Gastrocnemius medialis (tissue), 4 donors: ENCODE measurements at regions not wholly inside any gene's neighbourhood (a gene's known extent, or its start where the extent isn't known, plus 50 kb on each side); places are given as distances from the start of the nearest gene placed in this dataset.

Experiments
- CTCF ChIP-seq, 5 experiments: fragments of 450-650 bp in 3 of 5; fragments of 200-600 bp in 2 of 5; sonication (generic) in 2 of 5; IDR thresholded peaks in 4 of 5; conservative IDR thresholded peaks in 1 of 5; 1 replicate in 4 of 5; 2 replicates in 1 of 5; pipeline ENCODE4 v1.5.1; 2016 to 2019; ENCODE audit warnings: antibody characterized with exemption in 5 of 5, mild to moderate bottlenecking in 3 of 5, moderate library complexity in 3 of 5
- POLR2A ChIP-seq, 2 donors: fragments of 450-650 bp; IDR thresholded peaks; one replicate each; pipeline ENCODE4 v1.6.1; 2017; ENCODE audit warnings: antibody characterized with exemption in 2 of 2, mild to moderate bottlenecking in 2 of 2, moderate library complexity in 2 of 2

DNA sequence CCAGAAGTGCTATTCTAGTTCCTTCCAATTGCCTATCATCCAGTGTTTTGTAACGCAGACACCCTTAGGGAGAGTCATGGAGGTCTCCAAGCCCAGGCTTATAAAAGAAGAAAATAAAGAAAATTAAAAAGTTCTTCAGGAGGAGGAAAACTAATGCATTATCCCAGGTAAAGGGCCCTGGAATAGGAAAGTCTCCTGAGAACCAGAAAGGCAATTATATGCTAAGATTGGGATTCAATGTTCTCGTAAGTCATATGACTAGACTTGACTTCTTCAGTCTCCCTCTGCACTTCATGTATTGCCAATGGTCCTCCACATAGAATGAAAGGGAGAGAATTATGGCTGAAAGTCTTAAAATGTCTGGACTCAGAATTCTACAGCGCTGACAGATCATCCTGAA lies 154.4 kb upstream of the STK32A start:
- TF ChIP-seq CTCF (IDR thresholded peaks at IDR 0.05 in 4 of 5, conservative IDR thresholded peaks at IDR 0.05 in 1 of 5) (no peak), POLR2A (IDR thresholded peaks at IDR 0.05) (no peak)
